Cerebellar cortex (tissue), 1 donor: ENCODE measurements at regions not wholly inside any gene's neighbourhood (a gene's known extent, or its start where the extent isn't known, plus 50 kb on each side); places are given as distances from the start of the nearest gene placed in this dataset.

Source experiments
- DNase-seq: peaks from one replicate; pipeline ENCODE4 v3.0.0-alpha.2; 2015; ENCODE audit warnings: low spot score

- no peak for DNase-seq
Measured at GRCh38 chr5:12354686-12355085, 450.4 kb upstream of the CTNND2 start.

- no peak for DNase-seq
Measured at GRCh38 chr5:12343558-12343957, 439.3 kb upstream of the CTNND2 start.

DNA sequence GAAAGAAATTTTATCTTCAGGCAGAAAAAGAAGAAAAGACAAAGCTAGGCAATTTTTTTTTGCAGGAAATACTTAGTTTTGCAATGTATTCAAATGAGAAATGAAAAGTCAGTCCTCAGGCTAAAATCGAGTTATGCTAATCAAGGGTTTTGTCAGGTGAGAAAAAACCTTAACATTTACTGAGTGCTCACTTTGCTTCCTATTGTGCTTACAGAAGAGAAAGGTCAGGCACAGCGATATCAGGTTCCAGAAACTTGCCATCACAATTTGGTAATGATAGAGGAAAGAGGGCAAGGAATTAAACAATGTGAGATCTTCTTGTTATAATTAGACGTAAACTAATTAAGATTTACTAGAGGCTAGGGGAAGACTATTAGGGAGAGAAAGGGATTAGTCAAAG lies 431.7 kb upstream of the CTNND2 start:
- no peak for DNase-seq

DNA sequence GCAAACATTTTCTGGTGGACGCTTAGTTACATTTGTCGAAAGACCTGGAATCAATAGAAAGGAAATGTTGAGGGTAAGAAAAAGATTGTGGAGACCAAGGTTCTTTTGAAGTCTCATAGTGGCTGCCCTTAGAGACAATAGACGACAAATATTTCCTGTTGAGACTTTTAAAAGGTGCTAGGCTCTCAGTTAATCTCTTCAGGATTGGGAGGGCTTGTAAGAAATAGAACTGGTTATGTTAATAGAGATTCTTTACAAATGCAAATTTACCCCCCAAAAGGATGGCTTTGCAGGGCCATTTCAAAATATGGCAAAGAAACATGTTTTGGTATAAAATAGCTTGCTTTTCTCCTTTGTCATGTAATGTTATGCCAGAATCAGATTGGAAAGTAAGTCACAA lies 428.2 kb upstream of the CTNND2 start:
- no peak for DNase-seq

- no peak for DNase-seq
Measured at GRCh38 chr5:12330993-12331588, 426.8 kb upstream of the CTNND2 start.

GRCh38 chr5:12330381-12330780 lies 426.1 kb upstream of the CTNND2 start:
- DNase-seq: no peak

DNA sequence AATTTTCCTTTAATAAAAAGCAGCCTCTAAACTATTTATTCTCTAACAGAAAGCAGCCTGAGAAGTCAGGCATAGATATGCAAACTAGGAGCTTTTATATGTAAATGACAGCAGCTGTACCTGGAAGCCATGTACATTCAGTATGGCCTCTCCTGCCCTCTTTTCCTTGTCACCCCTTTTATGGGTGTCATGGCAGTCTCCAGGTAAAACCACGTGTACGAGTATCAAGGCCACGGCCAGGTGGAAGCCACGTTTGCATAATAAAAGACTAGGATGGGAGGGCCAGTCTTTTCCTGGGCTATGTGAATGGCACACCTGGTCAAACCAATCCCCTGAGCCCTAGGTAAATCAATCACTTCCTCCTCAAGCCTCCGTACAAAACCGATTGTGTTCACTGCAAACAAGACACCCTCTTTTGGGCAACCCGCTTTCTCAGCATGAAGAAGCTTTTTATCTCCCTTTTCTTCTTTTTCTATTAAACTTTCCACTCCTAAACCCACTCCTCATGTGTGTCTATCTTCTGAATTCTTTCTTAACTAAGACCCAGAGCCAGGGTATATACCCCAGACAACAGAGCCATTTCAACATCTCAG lies 419.5 kb upstream of the CTNND2 start:
- DNase-seq: no peak

DNA sequence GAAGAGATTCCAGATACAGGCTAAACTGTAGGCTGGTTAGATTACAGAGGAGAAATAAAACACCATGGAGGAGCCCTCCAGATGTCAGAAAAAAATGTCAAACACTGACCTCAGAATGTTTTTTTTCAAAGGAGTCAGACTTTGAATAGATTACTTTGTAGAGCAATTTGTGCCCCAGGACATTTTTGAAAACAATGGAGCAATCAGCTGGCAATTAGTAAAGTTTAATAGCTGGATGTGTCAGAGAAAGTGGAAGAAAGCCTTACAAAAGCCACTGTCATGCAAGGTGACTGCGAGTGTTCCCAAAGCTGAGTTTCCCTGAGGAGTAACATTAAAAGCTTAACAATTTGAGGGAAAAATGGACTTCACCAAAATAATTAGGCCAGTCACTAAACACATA lies 417.8 kb upstream of the CTNND2 start:
- no peak for DNase-seq

GRCh38 chr5:12320331-12320730 lies 416.1 kb upstream of the CTNND2 start:
- DNase-seq: no peak

DNA sequence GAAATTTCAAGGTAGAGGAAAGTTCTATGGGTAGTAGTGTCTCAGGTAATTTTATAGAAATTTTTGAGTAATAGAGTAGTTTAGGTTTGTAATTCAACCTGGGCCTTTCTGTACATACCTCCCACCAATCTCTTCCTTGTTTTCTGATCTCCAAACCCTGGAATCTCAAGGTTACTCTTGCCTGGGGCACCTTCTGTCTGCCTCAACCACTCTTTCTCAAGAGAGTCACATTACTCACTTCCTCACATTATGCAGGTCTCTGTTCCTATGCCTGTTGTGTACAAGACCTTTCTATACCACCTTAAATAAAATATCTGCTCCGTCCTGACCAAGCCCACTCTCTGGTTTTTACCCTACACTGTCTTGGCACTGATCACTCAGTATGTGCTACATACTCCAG lies 412.6 kb upstream of the CTNND2 start:
- DNase-seq: no peak

GRCh38 chr5:12315461-12315860 lies 411.2 kb upstream of the CTNND2 start:
- no peak for DNase-seq

GRCh38 chr5:12313602-12314001 lies 409.4 kb upstream of the CTNND2 start:
- no peak for DNase-seq

GRCh38 chr5:12312343-12312742 lies 408.1 kb upstream of the CTNND2 start:
- DNase-seq: no peak

DNA sequence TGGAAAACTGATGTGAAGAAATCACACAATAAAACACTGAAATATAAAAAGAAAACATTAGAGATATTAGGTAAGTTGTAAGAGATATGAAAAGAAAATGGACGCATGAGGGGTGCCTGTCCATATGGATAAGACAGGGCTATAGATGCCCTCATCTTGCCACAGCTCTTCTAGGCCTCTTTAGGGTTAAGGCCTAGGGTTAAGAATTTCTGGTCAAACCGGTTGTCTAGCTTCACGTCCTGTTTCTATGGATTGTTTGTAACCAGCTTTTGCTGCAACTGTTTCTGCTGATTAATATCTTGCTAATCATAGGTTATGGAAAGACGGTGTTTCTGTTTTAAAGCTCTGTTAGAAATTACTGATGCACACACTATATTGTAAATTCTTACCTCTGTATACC lies 389.9 kb upstream of the CTNND2 start:
- no peak for DNase-seq

DNA sequence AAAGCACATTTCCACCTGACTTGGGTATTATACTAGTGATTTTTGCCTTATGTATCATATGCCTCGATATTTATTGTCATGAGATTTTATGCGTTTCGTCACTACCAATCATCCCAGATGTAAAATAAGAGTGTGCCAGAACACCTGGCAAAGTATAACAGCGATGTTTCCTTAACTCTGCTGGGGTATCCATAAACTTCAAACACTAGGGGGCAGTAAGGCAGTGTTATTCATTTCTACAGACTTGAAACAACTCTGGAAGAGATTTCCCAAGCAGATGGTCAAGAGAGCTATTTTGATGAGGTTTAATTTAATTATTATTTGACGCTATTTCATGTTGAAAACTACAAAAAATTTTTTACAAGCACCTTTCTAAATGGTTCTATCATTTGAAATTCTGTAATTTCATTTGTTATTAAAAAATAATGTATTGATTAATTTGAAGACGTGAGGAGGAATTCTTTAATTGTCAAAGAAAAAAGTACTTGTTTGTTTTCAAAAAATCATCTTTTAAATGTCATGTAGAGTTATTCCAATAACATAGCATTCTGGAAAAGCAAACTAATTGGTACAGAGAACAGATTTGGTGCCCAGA lies 388.5 kb upstream of the CTNND2 start:
- no peak for DNase-seq

DNA sequence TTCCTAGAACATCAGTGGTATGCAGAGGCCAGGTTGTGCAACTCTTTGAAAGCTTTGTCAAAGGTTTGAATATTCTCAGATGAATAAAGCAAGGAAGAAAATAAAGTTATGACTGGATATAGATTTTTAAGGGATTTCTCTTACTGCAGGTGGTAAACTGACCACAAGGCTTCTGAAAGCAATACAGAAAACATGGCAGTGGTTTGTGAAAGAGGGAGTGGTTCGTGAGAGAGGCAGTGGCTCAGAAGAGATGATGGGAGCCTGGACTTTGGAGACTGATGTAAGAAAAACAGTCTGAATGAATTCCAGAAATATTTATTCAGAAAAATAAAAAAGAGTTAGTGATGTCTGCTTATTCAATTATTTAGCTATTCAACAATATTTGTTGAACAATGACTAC lies 380.4 kb upstream of the CTNND2 start:
- DNase-seq: no peak

DNA sequence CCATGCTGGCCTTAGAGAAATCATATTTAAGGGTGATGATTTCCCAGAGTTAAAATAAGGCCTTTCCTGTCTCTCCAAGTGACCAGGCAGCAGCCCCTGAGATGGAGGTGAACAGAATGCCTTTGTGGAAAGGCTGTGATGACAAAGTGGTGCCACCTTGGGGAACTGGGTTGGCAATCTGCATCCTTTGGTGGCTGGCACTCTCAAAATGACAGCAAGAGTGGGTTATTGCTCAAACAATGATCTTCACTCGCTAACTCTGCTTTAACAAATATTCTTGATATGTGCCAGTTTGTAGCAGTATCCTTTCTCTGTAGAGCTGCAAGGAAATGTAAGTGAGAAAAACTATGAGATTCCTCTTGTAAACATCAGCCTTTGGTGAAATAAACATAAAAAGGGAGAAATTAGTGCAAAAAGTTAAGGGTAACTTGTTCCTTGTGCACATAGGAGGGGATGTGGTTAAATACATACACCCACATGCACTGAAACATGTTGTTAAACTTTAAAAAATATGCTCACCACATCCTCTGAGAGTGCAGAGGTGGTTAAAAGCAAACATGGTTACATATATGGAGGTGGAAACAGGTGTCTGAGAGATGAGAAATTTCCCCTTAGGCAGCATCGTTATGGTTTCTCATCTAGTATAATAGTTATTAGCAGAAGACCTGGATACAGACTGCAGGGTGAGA lies 373.4 kb upstream of the CTNND2 start:
- no peak for DNase-seq

- no peak for DNase-seq
Measured at GRCh38 chr5:12274236-12274635, 370.0 kb upstream of the CTNND2 start.

- DNase-seq: no peak
Measured at GRCh38 chr5:12272389-12272788, 368.1 kb upstream of the CTNND2 start.

- DNase-seq: no peak
Measured at GRCh38 chr5:12270914-12271313, 366.7 kb upstream of the CTNND2 start.

GRCh38 chr5:12269164-12269563 lies 364.9 kb upstream of the CTNND2 start:
- DNase-seq: no peak

GRCh38 chr5:12258549-12258948 lies 354.3 kb upstream of the CTNND2 start:
- no peak for DNase-seq

- DNase-seq: no peak
Measured at GRCh38 chr5:12250454-12250853, 346.2 kb upstream of the CTNND2 start.
